ENCODE measurements at regions not wholly inside any gene's neighbourhood (a gene's known extent, or its start where the extent isn't known, plus 50 kb on each side); places are given as distances from the start of the nearest gene placed in this dataset.

- H3K27ac Mint-ChIP-seq: no peak overlapping the region
- no peak overlapping the region for H3K4me3 Mint-ChIP-seq
- H3K9me3 Mint-ChIP-seq: no peaks in the 10 kb centered on the region
- no peak for DNase-seq
- H3K27me3 Mint-ChIP-seq (ENCODE audit: insufficient read depth): peaks cover 12% of the 10 kb centered on the region
- H3K4me1 Mint-ChIP-seq (ENCODE audit: low read depth): peaks cover 32% of the 10 kb centered on the region
- H3K36me3 Mint-ChIP-seq (ENCODE audit: low read depth): no peaks in the 10 kb centered on the region
- TF ChIP-seq CTCF (IDR thresholded peaks at IDR 0.05): no peak
Measured at GRCh38 chr14:54310151-54310850, 86.5 kb upstream of the CDKN3 start.

- Mint-ChIP-seq H3K27me3 (ENCODE audit: insufficient read depth) (peaks cover 8% of the 10 kb centered on the region), H3K4me3 (no peak overlapping the region), H3K36me3 (ENCODE audit: low read depth) (no peaks in the 10 kb centered on the region), H3K9me3 (no peaks in the 10 kb centered on the region), H3K4me1 (ENCODE audit: low read depth) (peaks cover 32% of the 10 kb centered on the region), H3K27ac (no peak overlapping the region)
- no peak for DNase-seq
- TF ChIP-seq CTCF (IDR thresholded peaks at IDR 0.05): no peak
Measured at GRCh38 chr14:54310851-54311228, 86.0 kb upstream of the CDKN3 start.

- H3K4me3 Mint-ChIP-seq: peak overlapping the region; percentile 0
- DNase-seq: peak; percentile 97
- peaks cover 32% of the 10 kb centered on the region for H3K4me1 Mint-ChIP-seq (ENCODE audit: low read depth)
- no peaks in the 10 kb centered on the region for H3K9me3 Mint-ChIP-seq
- H3K36me3 Mint-ChIP-seq (ENCODE audit: low read depth): no peaks in the 10 kb centered on the region
- peak overlapping the region; percentile 5; the same call in 1 of the 2 replicates for H3K27ac Mint-ChIP-seq
- TF ChIP-seq CTCF (IDR thresholded peaks at IDR 0.05): no peak
- peaks cover 8% of the 10 kb centered on the region for H3K27me3 Mint-ChIP-seq (ENCODE audit: insufficient read depth)
Measured at GRCh38 chr14:54312166-54312801, 84.5 kb upstream of the CDKN3 start.

GRCh38 chr14:54314365-54315104 lies 82.3 kb upstream of the CDKN3 start:
- H3K36me3 Mint-ChIP-seq (ENCODE audit: low read depth): no peaks in the 10 kb centered on the region
- H3K4me3 Mint-ChIP-seq: no peak overlapping the region
- H3K27me3 Mint-ChIP-seq (ENCODE audit: insufficient read depth): peaks cover 6% of the 10 kb centered on the region
- no peaks in the 10 kb centered on the region for H3K9me3 Mint-ChIP-seq
- no peak for DNase-seq
- H3K27ac Mint-ChIP-seq: no peak overlapping the region
- TF ChIP-seq CTCF (IDR thresholded peaks at IDR 0.05): no peak
- H3K4me1 Mint-ChIP-seq (ENCODE audit: low read depth): peaks cover 37% of the 10 kb centered on the region

GRCh38 chr14:54316652-54317051 lies 80.2 kb upstream of the CDKN3 start:
- Mint-ChIP-seq H3K36me3 (ENCODE audit: low read depth) (no peaks in the 10 kb centered on the region), H3K27ac (no peak overlapping the region), H3K9me3 (no peaks in the 10 kb centered on the region), H3K27me3 (ENCODE audit: insufficient read depth) (peaks cover 8% of the 10 kb centered on the region), H3K4me3 (no peak overlapping the region), H3K4me1 (ENCODE audit: low read depth) (peaks cover 21% of the 10 kb centered on the region)
- no peak for TF ChIP-seq CTCF (IDR thresholded peaks at IDR 0.05)
- DNase-seq: no peak
